ENCODE measurements at regions not wholly inside any gene's neighbourhood (a gene's known extent, or its start where the extent isn't known, plus 50 kb on each side); places are given as distances from the start of the nearest gene placed in this dataset.

- peak; percentile 32 to 43 for DNase-seq (ENCODE audit: low spot score in 2 of 2, unreplicated experiment in 2 of 2)
- Mint-ChIP-seq H3K36me3 (no peaks in the 10 kb centered on the region), H3K4me1 (peaks cover 45% of the 10 kb centered on the region), H3K9me3 (peaks cover 4% of the 10 kb centered on the region), H3K27me3 (ENCODE audit: low read depth) (no peaks in the 10 kb centered on the region), H3K27ac (peak overlapping the region; percentile 22), H3K4me3 (no peak overlapping the region)
- no peak for TF ChIP-seq CTCF (IDR thresholded peaks at IDR 0.05; ENCODE audit: unreplicated experiment)
These were observed 76.9 kb upstream of the CTSC start for GRCh38 chr11:88414385-88414861.

GRCh38 chr11:88411265-88411664 is 73.7 kb upstream of the CTSC start:
- peaks cover 4% of the 10 kb centered on the region for H3K9me3 Mint-ChIP-seq
- DNase-seq (ENCODE audit: low spot score in 2 of 2, unreplicated experiment in 2 of 2) = no peak
- H3K27me3 Mint-ChIP-seq (ENCODE audit: low read depth) = no peaks in the 10 kb centered on the region
- no peak overlapping the region for H3K4me3 Mint-ChIP-seq
- H3K27ac Mint-ChIP-seq = no peak overlapping the region
- peaks cover 33% of the 10 kb centered on the region for H3K4me1 Mint-ChIP-seq
- no peaks in the 10 kb centered on the region for H3K36me3 Mint-ChIP-seq
- TF ChIP-seq CTCF (IDR thresholded peaks at IDR 0.05; ENCODE audit: unreplicated experiment) = no peak

GRCh38 chr11:88410656-88411055 is 73.1 kb upstream of the CTSC start:
- no peak for DNase-seq (ENCODE audit: low spot score in 2 of 2, unreplicated experiment in 2 of 2)
- no peaks in the 10 kb centered on the region for H3K36me3 Mint-ChIP-seq
- no peak overlapping the region for H3K27ac Mint-ChIP-seq
- peaks cover 4% of the 10 kb centered on the region for H3K9me3 Mint-ChIP-seq
- peaks cover 28% of the 10 kb centered on the region for H3K4me1 Mint-ChIP-seq
- no peak overlapping the region for H3K4me3 Mint-ChIP-seq
- H3K27me3 Mint-ChIP-seq (ENCODE audit: low read depth) = no peaks in the 10 kb centered on the region
- TF ChIP-seq CTCF (IDR thresholded peaks at IDR 0.05; ENCODE audit: unreplicated experiment) = no peak

- Mint-ChIP-seq H3K4me1 (peaks cover 27% of the 10 kb centered on the region), H3K4me3 (no peak overlapping the region), H3K27ac (no peak overlapping the region), H3K27me3 (ENCODE audit: low read depth) (no peaks in the 10 kb centered on the region), H3K36me3 (no peaks in the 10 kb centered on the region), H3K9me3 (peaks cover 4% of the 10 kb centered on the region)
- DNase-seq (ENCODE audit: low spot score in 2 of 2, unreplicated experiment in 2 of 2) = no peak
- no peak for TF ChIP-seq CTCF (IDR thresholded peaks at IDR 0.05; ENCODE audit: unreplicated experiment)
These were observed 72.5 kb upstream of the CTSC start for GRCh38 chr11:88410056-88410455.

GRCh38 chr11:88406876-88407275 is 69.3 kb upstream of the CTSC start:
- TF ChIP-seq CTCF (IDR thresholded peaks at IDR 0.05; ENCODE audit: unreplicated experiment) = no peak
- DNase-seq (ENCODE audit: low spot score in 2 of 2, unreplicated experiment in 2 of 2) = no peak
- H3K27ac Mint-ChIP-seq = no peak overlapping the region
- H3K27me3 Mint-ChIP-seq (ENCODE audit: low read depth) = no peaks in the 10 kb centered on the region
- H3K4me3 Mint-ChIP-seq = no peak overlapping the region
- no peaks in the 10 kb centered on the region for H3K9me3 Mint-ChIP-seq
- H3K36me3 Mint-ChIP-seq = no peaks in the 10 kb centered on the region
- H3K4me1 Mint-ChIP-seq = peaks cover 22% of the 10 kb centered on the region

- peaks cover 19% of the 10 kb centered on the region for H3K4me1 Mint-ChIP-seq
- H3K36me3 Mint-ChIP-seq = no peaks in the 10 kb centered on the region
- H3K27me3 Mint-ChIP-seq (ENCODE audit: low read depth) = no peaks in the 10 kb centered on the region
- DNase-seq (ENCODE audit: low spot score in 2 of 2, unreplicated experiment in 2 of 2) = no peak
- no peak for TF ChIP-seq CTCF (IDR thresholded peaks at IDR 0.05; ENCODE audit: unreplicated experiment)
- no peak overlapping the region for H3K4me3 Mint-ChIP-seq
- no peak overlapping the region for H3K27ac Mint-ChIP-seq
- H3K9me3 Mint-ChIP-seq = no peaks in the 10 kb centered on the region
These were observed 68.3 kb upstream of the CTSC start for GRCh38 chr11:88405853-88406252.

Data from mesothelial cell of epicardium (in vitro differentiated cells).